Endothelial cell of umbilical vein (primary cell): ENCODE measurements at regions not wholly inside any gene's neighbourhood (a gene's known extent, or its start where the extent isn't known, plus 50 kb on each side); places are given as distances from the start of the nearest gene placed in this dataset.

Experiments
- BruUV-seq: library from RNA; stranded (reverse); fragments of 400-500 nt; replicated peaks from 2 replicates; lab custom pipeline; 2021; lab: Mats Ljungman, UMichigan
- CTCF ChIA-PET: fragments of 300-600, 350-600 bp; sonication (Branson Sonifier 250); formaldehyde crosslinking; loops from one replicate; lab custom pipeline; 2021; ENCODE audit warnings: antibody characterized with exemption, inconsistent platforms; lab: Charles Lee
- POLR2A ChIA-PET: fragments of 300-600, 350-600 bp; sonication (Branson Sonifier 250); formaldehyde crosslinking; loops from one replicate; lab custom pipeline; 2021; ENCODE audit warnings: antibody characterized with exemption, inconsistent platforms; lab: Charles Lee
- DNase-seq: peaks from one replicate; pipeline ENCODE4 v3.0.0-alpha.2; 2011; ENCODE audit warnings: low read depth, low spot score
- FAIRE-seq: peaks from 2 replicates; lab custom pipeline; 2011; peaks lifted over from hg19 to GRCh38; lab: Jason Lieb, UNC
- H2AFZ ChIP-seq: 2 replicates; pipeline ENCODE4 v1.6.0; 2012; ENCODE audit warnings: low read depth, low read length, control low read depth, inconsistent platforms
- H3K27ac ChIP-seq: 2 replicates; pipeline ENCODE4 v1.5.1; 2011; ENCODE audit warnings: low read depth, mild to moderate bottlenecking, control low read depth, low read length, moderate library complexity; ENCODE audit not compliant: insufficient read depth
- H3K27me3 ChIP-seq, 2 experiments: 2 replicates each; pipeline versions ENCODE4 v1.6.0 to v1.6.1; 2011; ENCODE audit warnings: low read length in 2 of 2, mixed read lengths in 1 of 2; ENCODE audit not compliant: control insufficient read depth in 2 of 2, insufficient read depth in 2 of 2
- H3K36me3 ChIP-seq, 2 experiments: 2 replicates in 1 of 2; 3 replicates in 1 of 2; pipeline ENCODE4 v1.5.1; 2011; ENCODE audit warnings: low read length in 2 of 2, mild to moderate bottlenecking in 1 of 2, moderate library complexity in 1 of 2; ENCODE audit not compliant: control insufficient read depth in 2 of 2, insufficient read depth in 2 of 2; ENCODE audit errors: extremely low read depth in 1 of 2
- H3K4me1 ChIP-seq: 3 replicates; pipeline ENCODE4 v1.5.1; 2011; ENCODE audit warnings: mild to moderate bottlenecking, low read length; ENCODE audit not compliant: control insufficient read depth, insufficient read depth; ENCODE audit errors: extremely low read depth
- H3K4me2 ChIP-seq: 2 replicates; pipeline ENCODE4 v1.6.1; 2011; ENCODE audit warnings: low read length, control low read depth, mixed read lengths; ENCODE audit not compliant: insufficient read depth
- H3K4me3 ChIP-seq, 3 experiments: fragments of 200-600 bp in 1 of 3; sonication (generic), shearing (Covaris generic) in 1 of 3; replicated peaks in 1 of 3; 2 replicates each; pipeline ENCODE4 v1.5.1; 2011 to 2016; ENCODE audit warnings: control low read depth in 3 of 3, low read length in 3 of 3, mild to moderate bottlenecking in 2 of 3, inconsistent platforms in 1 of 3, low read depth in 1 of 3, moderate library complexity in 1 of 3; ENCODE audit not compliant: insufficient read depth in 1 of 3
- H3K79me2 ChIP-seq: 2 replicates; pipeline ENCODE4 v1.6.0; 2012; ENCODE audit warnings: low read length, inconsistent platforms; ENCODE audit not compliant: control insufficient read depth, insufficient read depth
- H3K9ac ChIP-seq: replicated peaks from 2 replicates; pipeline ENCODE3; 2011; ENCODE audit warnings: low read length, control low read depth; ENCODE audit not compliant: insufficient read depth; ENCODE audit errors: extremely low read depth
- H3K9me1 ChIP-seq: replicated peaks from 3 replicates; pipeline ENCODE4 v1.6.0; 2011; ENCODE audit warnings: mild to moderate bottlenecking, low read length; ENCODE audit not compliant: control insufficient read depth, insufficient read depth; ENCODE audit errors: extremely low read depth
- H3K9me3 ChIP-seq: replicated peaks from 2 replicates; pipeline ENCODE4 v1.5.1; 2012; ENCODE audit warnings: low read length, inconsistent platforms; ENCODE audit not compliant: control insufficient read depth, insufficient read depth
- H4K20me1 ChIP-seq: replicated peaks from 2 replicates; pipeline ENCODE3; 2011; ENCODE audit warnings: mild to moderate bottlenecking, low read length; ENCODE audit not compliant: control insufficient read depth, insufficient read depth; ENCODE audit errors: extremely low read depth
- EZH2 ChIP-seq: IDR thresholded peaks from 2 replicates; pipeline ENCODE4 v1.6.1; 2012; ENCODE audit warnings: borderline replicate concordance, low read depth, mild to moderate bottlenecking, moderate library complexity, low read length, inconsistent platforms; ENCODE audit not compliant: severe bottlenecking
- FOS ChIP-seq: IDR thresholded peaks from 2 replicates; pipeline ENCODE4 v1.6.1; 2011; ENCODE audit warnings: mild to moderate bottlenecking, low read length, moderate library complexity, borderline replicate concordance; ENCODE audit not compliant: insufficient read depth
- GATA2 ChIP-seq: IDR thresholded peaks from 2 replicates; pipeline ENCODE4 v1.7.0; 2011; ENCODE audit warnings: low read depth, mild to moderate bottlenecking, moderate library complexity, mixed read lengths, low read length; ENCODE audit not compliant: insufficient read length, insufficient read depth
- JUN ChIP-seq: IDR thresholded peaks from 2 replicates; pipeline ENCODE4 v1.6.1; 2011; ENCODE audit warnings: borderline replicate concordance, low read depth; ENCODE audit not compliant: insufficient read length, insufficient read depth
- MYC ChIP-seq: IDR thresholded peaks from one replicate; pipeline ENCODE4 v1.6.1; 2011; ENCODE audit warnings: mild to moderate bottlenecking, low read depth, low read length
- POLR2A ChIP-seq: IDR thresholded peaks from 2 replicates; pipeline ENCODE4 v1.6.1; 2012; ENCODE audit warnings: low read depth, mild to moderate bottlenecking, control low read depth, low read length
- POLR2AphosphoS5 ChIP-seq: IDR thresholded peaks from 2 replicates; pipeline ENCODE4 v1.6.1; 2012; ENCODE audit warnings: low read depth, mild to moderate bottlenecking, control low read depth, low read length, moderate library complexity; ENCODE audit not compliant: insufficient read depth
- dilution Hi-C: fragments of 300-500 bp; cut with MboI; formaldehyde crosslinking; loops from one replicate; pipeline ENCODE4 v1.15.0; 2019; ENCODE audit warnings: low sequenced_read_pairs; ENCODE audit not compliant: extremely low pct_ligation_motif_present
- intact Hi-C: fragments of 100-400 bp; cut with micrococcal nuclease; formaldehyde crosslinking; loops from one replicate; pipeline ENCODE4 v1.10.0; 2022
- TF ChIP-seq, protein P1 (sequence below): IDR thresholded peaks from 2 replicates; pipeline ENCODE4 v1.6.1; 2011; ENCODE audit not compliant: insufficient read depth, insufficient read length
- TF ChIP-seq, protein P2 (sequence below), 2 donors: IDR thresholded peaks; 1 replicate in 1 of 2; 2 replicates in 1 of 2; pipeline ENCODE4 v1.5.1; 2011; ENCODE audit warnings: low read length in 2 of 2, mild to moderate bottlenecking in 2 of 2, moderate library complexity in 2 of 2, control low read depth in 1 of 2, inconsistent platforms in 1 of 2, low read depth in 1 of 2; ENCODE audit not compliant: insufficient read depth in 1 of 2; ENCODE audit errors: extremely low read depth in 1 of 2

GRCh38 chr3:161555320-161555719, 58.7 kb downstream of the OTOL1 start:
- no peaks in the 10 kb centered on the region for H3K4me1 ChIP-seq
- FAIRE-seq, result no peak
- H3K9me3 ChIP-seq, result no peaks in the 10 kb centered on the region
- TF ChIP-seq, protein P1, sequence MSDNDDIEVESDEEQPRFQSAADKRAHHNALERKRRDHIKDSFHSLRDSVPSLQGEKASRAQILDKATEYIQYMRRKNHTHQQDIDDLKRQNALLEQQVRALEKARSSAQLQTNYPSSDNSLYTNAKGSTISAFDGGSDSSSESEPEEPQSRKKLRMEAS, result no peak
- TF ChIP-seq POLR2AphosphoS5 (no peak), EZH2 (no peak), POLR2A (no peak), GATA2 (no peak), JUN (no peak), FOS (no peak), MYC (no peak)
- TF ChIP-seq, protein P2, sequence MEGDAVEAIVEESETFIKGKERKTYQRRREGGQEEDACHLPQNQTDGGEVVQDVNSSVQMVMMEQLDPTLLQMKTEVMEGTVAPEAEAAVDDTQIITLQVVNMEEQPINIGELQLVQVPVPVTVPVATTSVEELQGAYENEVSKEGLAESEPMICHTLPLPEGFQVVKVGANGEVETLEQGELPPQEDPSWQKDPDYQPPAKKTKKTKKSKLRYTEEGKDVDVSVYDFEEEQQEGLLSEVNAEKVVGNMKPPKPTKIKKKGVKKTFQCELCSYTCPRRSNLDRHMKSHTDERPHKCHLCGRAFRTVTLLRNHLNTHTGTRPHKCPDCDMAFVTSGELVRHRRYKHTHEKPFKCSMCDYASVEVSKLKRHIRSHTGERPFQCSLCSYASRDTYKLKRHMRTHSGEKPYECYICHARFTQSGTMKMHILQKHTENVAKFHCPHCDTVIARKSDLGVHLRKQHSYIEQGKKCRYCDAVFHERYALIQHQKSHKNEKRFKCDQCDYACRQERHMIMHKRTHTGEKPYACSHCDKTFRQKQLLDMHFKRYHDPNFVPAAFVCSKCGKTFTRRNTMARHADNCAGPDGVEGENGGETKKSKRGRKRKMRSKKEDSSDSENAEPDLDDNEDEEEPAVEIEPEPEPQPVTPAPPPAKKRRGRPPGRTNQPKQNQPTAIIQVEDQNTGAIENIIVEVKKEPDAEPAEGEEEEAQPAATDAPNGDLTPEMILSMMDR (IDR thresholded peaks at IDR 0.05; ENCODE audit: extremely low read depth in 1 of 2, insufficient read depth in 1 of 2, low read depth in 1 of 2, low read length in 2 of 2), result no peak
- no TSS peak for BruUV-seq
- intact Hi-C loops, result no loop called here
- H3K9ac ChIP-seq, result no peak overlapping the region
- no peaks in the 10 kb centered on the region for H3K79me2 ChIP-seq
- DNase-seq, result no peak
- no peaks in the 10 kb centered on the region for H4K20me1 ChIP-seq
- H3K4me2 ChIP-seq, result no peak overlapping the region
- no peak overlapping the region for H3K4me3 ChIP-seq
- no peaks in the 10 kb centered on the region for H3K27me3 ChIP-seq
- no peaks in the 10 kb centered on the region for H3K36me3 ChIP-seq
- CTCF ChIA-PET, result interaction anchor here (0.6 kb wide), 1 partner anchor 60 kb away, joined by 3 read pairs; no protein-coding TSS in a partner anchor
- POLR2A ChIA-PET, result no interaction called here
- no peak overlapping the region for H2AFZ ChIP-seq
- H3K27ac ChIP-seq, result no peak overlapping the region
- dilution Hi-C loops, result no loop called here
- H3K9me1 ChIP-seq, result no peaks in the 10 kb centered on the region
